ENCODE measurements at regions not wholly inside any gene's neighbourhood (a gene's known extent, or its start where the extent isn't known, plus 50 kb on each side); places are given as distances from the start of the nearest gene placed in this dataset.

GRCh38 chr2:134083548-134083947 lies 170.3 kb upstream of the MGAT5 start:
- no peak for DNase-seq
- TF ChIP-seq CTCF (IDR thresholded peaks at IDR 0.05) (no peak), POLR2A (IDR thresholded peaks at IDR 0.05) (no peak)
- Histone ChIP-seq H3K27ac (no peak overlapping the region), H3K9me3 (no peaks in the 10 kb centered on the region), H3K4me1 (peaks cover 9% of the 10 kb centered on the region), H3K27me3 (no peaks in the 10 kb centered on the region), H3K4me3 (no peak overlapping the region), H3K36me3 (replicated peaks in 1 of 2; ENCODE audit: insufficient read depth in 1 of 2, low read depth in 2 of 2) (no peaks in the 10 kb centered on the region)
- intact Hi-C loops (cut with DNase I): no loop called here
- no peak for ATAC-seq
- 72 to 75% methylated on average over 5 of the region's 5 CpGs for WGBS, 2 donors

GRCh38 chr2:134086594-134087219 lies 167.2 kb upstream of the MGAT5 start:
- 69 to 77% methylated on average over 9 of the region's 9 CpGs for WGBS, 2 donors
- intact Hi-C loops (cut with DNase I): no loop called here
- Histone ChIP-seq H3K4me3 (no peak overlapping the region), H3K27ac (peak overlapping the region in 1 of 4 donors; percentile 29), H3K36me3 (replicated peaks in 1 of 2; ENCODE audit: insufficient read depth in 1 of 2, low read depth in 2 of 2) (no peaks in the 10 kb centered on the region), H3K4me1 (peaks cover 9% of the 10 kb centered on the region), H3K9me3 (no peaks in the 10 kb centered on the region), H3K27me3 (no peaks in the 10 kb centered on the region)
- DNase-seq (no peak), ATAC-seq (no peak)
- no peak for TF ChIP-seq POLR2A (IDR thresholded peaks at IDR 0.05)
- TF ChIP-seq CTCF (IDR thresholded peaks at IDR 0.05): no peak

GRCh38 chr2:134087371-134087921 lies 166.4 kb upstream of the MGAT5 start:
- no peaks in the 10 kb centered on the region for H3K9me3 ChIP-seq
- H3K27ac ChIP-seq: peak overlapping the region in 2 of 4 donors; percentile 22 to 29
- peak; percentile 82 for ATAC-seq
- H3K36me3 ChIP-seq (replicated peaks in 1 of 2; ENCODE audit: insufficient read depth in 1 of 2, low read depth in 2 of 2): no peaks in the 10 kb centered on the region
- 42 to 45% methylated on average over 2 of the region's 2 CpGs for WGBS, 2 donors
- intact Hi-C loops (cut with DNase I): no loop called here
- no peaks in the 10 kb centered on the region for H3K27me3 ChIP-seq
- peak; percentile 25 to 59 (median 38) for DNase-seq
- H3K4me3 ChIP-seq: no peak overlapping the region
- TF ChIP-seq POLR2A (IDR thresholded peaks at IDR 0.05) (no peak), CTCF (IDR thresholded peaks at IDR 0.05) (no peak)
- H3K4me1 ChIP-seq: peaks cover 9% of the 10 kb centered on the region

- Histone ChIP-seq H3K4me1 (peaks cover 9% of the 10 kb centered on the region), H3K27ac (no peak overlapping the region), H3K36me3 (replicated peaks in 1 of 2; ENCODE audit: insufficient read depth in 1 of 2, low read depth in 2 of 2) (no peaks in the 10 kb centered on the region), H3K27me3 (no peaks in the 10 kb centered on the region), H3K9me3 (no peaks in the 10 kb centered on the region), H3K4me3 (no peak overlapping the region)
- no peak for ATAC-seq
- WGBS, 2 donors: 80 to 81% methylated on average over 2 of the region's 2 CpGs
- intact Hi-C loops (cut with DNase I): no loop called here
- DNase-seq: no peak
- TF ChIP-seq POLR2A (IDR thresholded peaks at IDR 0.05) (no peak), CTCF (IDR thresholded peaks at IDR 0.05) (no peak)
These were observed 164.4 kb upstream of the MGAT5 start for GRCh38 chr2:134089454-134089853.

- DNase-seq: no peak
- intact Hi-C loops (cut with DNase I): no loop called here
- Histone ChIP-seq H3K36me3 (replicated peaks in 1 of 2; ENCODE audit: insufficient read depth in 1 of 2, low read depth in 2 of 2) (no peaks in the 10 kb centered on the region), H3K27ac (no peak overlapping the region), H3K4me1 (no peaks in the 10 kb centered on the region), H3K4me3 (no peak overlapping the region), H3K27me3 (no peaks in the 10 kb centered on the region), H3K9me3 (no peaks in the 10 kb centered on the region)
- 79 to 89% methylated on average over 4 of the region's 4 CpGs for WGBS, 2 donors
- TF ChIP-seq POLR2A (IDR thresholded peaks at IDR 0.05): no peak
- no peak for TF ChIP-seq CTCF (IDR thresholded peaks at IDR 0.05)
- ATAC-seq: no peak
These were observed 156.1 kb upstream of the MGAT5 start for GRCh38 chr2:134097740-134098139.
